ENCODE measurements at regions not wholly inside any gene's neighbourhood (a gene's known extent, or its start where the extent isn't known, plus 50 kb on each side); places are given as distances from the start of the nearest gene placed in this dataset.

DNA sequence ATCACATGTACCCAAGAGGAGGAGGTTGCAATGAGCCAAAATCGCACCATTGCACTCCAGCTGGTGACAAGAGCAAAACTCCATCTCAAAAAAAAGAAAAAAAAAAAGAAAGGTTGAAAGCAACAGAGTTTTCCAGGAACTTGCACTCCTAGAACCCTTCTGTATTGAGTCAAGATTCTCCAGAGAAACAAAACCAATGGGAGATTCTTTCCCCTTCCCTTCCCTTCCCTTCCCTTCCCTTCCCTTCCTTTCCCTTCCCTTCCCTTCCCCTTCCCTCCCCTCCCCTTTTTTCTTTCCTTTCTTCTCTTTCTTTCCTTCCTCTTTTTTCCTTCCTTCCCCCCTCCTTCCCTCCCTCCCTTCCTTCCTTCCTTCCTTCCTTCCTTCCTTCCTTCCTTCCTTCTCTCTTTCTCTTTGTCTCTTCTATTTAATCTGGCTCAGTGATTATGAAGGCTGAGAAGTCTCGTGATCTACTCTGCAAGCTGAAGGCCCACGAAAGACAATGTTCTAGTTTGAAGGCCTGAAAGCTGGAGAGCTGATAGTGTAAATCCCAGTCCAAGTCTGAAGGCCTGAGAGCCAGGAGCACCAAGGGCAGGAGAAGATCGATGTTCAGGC lies 59.6 kb upstream of the CNTLN start:
- TF ChIP-seq, protein P1, sequence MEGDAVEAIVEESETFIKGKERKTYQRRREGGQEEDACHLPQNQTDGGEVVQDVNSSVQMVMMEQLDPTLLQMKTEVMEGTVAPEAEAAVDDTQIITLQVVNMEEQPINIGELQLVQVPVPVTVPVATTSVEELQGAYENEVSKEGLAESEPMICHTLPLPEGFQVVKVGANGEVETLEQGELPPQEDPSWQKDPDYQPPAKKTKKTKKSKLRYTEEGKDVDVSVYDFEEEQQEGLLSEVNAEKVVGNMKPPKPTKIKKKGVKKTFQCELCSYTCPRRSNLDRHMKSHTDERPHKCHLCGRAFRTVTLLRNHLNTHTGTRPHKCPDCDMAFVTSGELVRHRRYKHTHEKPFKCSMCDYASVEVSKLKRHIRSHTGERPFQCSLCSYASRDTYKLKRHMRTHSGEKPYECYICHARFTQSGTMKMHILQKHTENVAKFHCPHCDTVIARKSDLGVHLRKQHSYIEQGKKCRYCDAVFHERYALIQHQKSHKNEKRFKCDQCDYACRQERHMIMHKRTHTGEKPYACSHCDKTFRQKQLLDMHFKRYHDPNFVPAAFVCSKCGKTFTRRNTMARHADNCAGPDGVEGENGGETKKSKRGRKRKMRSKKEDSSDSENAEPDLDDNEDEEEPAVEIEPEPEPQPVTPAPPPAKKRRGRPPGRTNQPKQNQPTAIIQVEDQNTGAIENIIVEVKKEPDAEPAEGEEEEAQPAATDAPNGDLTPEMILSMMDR (IDR thresholded peaks at IDR 0.05), result no peak
- no peak for TF ChIP-seq POLR2A (IDR thresholded peaks at IDR 0.05)

Measured in vagina (tissue), 2 donors.